Endothelial cell of umbilical vein (primary cell): ENCODE measurements at regions not wholly inside any gene's neighbourhood (a gene's known extent, or its start where the extent isn't known, plus 50 kb on each side); places are given as distances from the start of the nearest gene placed in this dataset.

ENCODE experiments used
- BruUV-seq: library from RNA; stranded (reverse); fragments of 400-500 nt; replicated peaks from 2 replicates; lab custom pipeline; 2021; lab: Mats Ljungman, UMichigan
- CTCF ChIA-PET: fragments of 300-600, 350-600 bp; sonication (Branson Sonifier 250); formaldehyde crosslinking; loops from one replicate; lab custom pipeline; 2021; ENCODE audit warnings: antibody characterized with exemption, inconsistent platforms; lab: Charles Lee
- POLR2A ChIA-PET: fragments of 300-600, 350-600 bp; sonication (Branson Sonifier 250); formaldehyde crosslinking; loops from one replicate; lab custom pipeline; 2021; ENCODE audit warnings: antibody characterized with exemption, inconsistent platforms; lab: Charles Lee
- DNase-seq: peaks from one replicate; pipeline ENCODE4 v3.0.0-alpha.2; 2011; ENCODE audit warnings: low read depth, low spot score
- FAIRE-seq: peaks from 2 replicates; lab custom pipeline; 2011; peaks lifted over from hg19 to GRCh38; lab: Jason Lieb, UNC
- H2AFZ ChIP-seq: 2 replicates; pipeline ENCODE4 v1.6.0; 2012; ENCODE audit warnings: low read depth, low read length, control low read depth, inconsistent platforms
- H3K27ac ChIP-seq: 2 replicates; pipeline ENCODE4 v1.5.1; 2011; ENCODE audit warnings: low read depth, mild to moderate bottlenecking, control low read depth, low read length, moderate library complexity; ENCODE audit not compliant: insufficient read depth
- H3K27me3 ChIP-seq, 2 experiments: 2 replicates each; pipeline versions ENCODE4 v1.6.0 to v1.6.1; 2011; ENCODE audit warnings: low read length in 2 of 2, mixed read lengths in 1 of 2; ENCODE audit not compliant: control insufficient read depth in 2 of 2, insufficient read depth in 2 of 2
- H3K36me3 ChIP-seq, 2 experiments: 2 replicates in 1 of 2; 3 replicates in 1 of 2; pipeline ENCODE4 v1.5.1; 2011; ENCODE audit warnings: low read length in 2 of 2, mild to moderate bottlenecking in 1 of 2, moderate library complexity in 1 of 2; ENCODE audit not compliant: control insufficient read depth in 2 of 2, insufficient read depth in 2 of 2; ENCODE audit errors: extremely low read depth in 1 of 2
- H3K4me1 ChIP-seq: 3 replicates; pipeline ENCODE4 v1.5.1; 2011; ENCODE audit warnings: mild to moderate bottlenecking, low read length; ENCODE audit not compliant: control insufficient read depth, insufficient read depth; ENCODE audit errors: extremely low read depth
- H3K4me2 ChIP-seq: 2 replicates; pipeline ENCODE4 v1.6.1; 2011; ENCODE audit warnings: low read length, control low read depth, mixed read lengths; ENCODE audit not compliant: insufficient read depth
- H3K4me3 ChIP-seq, 3 experiments: fragments of 200-600 bp in 1 of 3; sonication (generic), shearing (Covaris generic) in 1 of 3; replicated peaks in 1 of 3; 2 replicates each; pipeline ENCODE4 v1.5.1; 2011 to 2016; ENCODE audit warnings: control low read depth in 3 of 3, low read length in 3 of 3, mild to moderate bottlenecking in 2 of 3, inconsistent platforms in 1 of 3, low read depth in 1 of 3, moderate library complexity in 1 of 3; ENCODE audit not compliant: insufficient read depth in 1 of 3
- H3K79me2 ChIP-seq: 2 replicates; pipeline ENCODE4 v1.6.0; 2012; ENCODE audit warnings: low read length, inconsistent platforms; ENCODE audit not compliant: control insufficient read depth, insufficient read depth
- H3K9ac ChIP-seq: replicated peaks from 2 replicates; pipeline ENCODE3; 2011; ENCODE audit warnings: low read length, control low read depth; ENCODE audit not compliant: insufficient read depth; ENCODE audit errors: extremely low read depth
- H3K9me1 ChIP-seq: replicated peaks from 3 replicates; pipeline ENCODE4 v1.6.0; 2011; ENCODE audit warnings: mild to moderate bottlenecking, low read length; ENCODE audit not compliant: control insufficient read depth, insufficient read depth; ENCODE audit errors: extremely low read depth
- H3K9me3 ChIP-seq: replicated peaks from 2 replicates; pipeline ENCODE4 v1.5.1; 2012; ENCODE audit warnings: low read length, inconsistent platforms; ENCODE audit not compliant: control insufficient read depth, insufficient read depth
- H4K20me1 ChIP-seq: replicated peaks from 2 replicates; pipeline ENCODE3; 2011; ENCODE audit warnings: mild to moderate bottlenecking, low read length; ENCODE audit not compliant: control insufficient read depth, insufficient read depth; ENCODE audit errors: extremely low read depth
- EZH2 ChIP-seq: IDR thresholded peaks from 2 replicates; pipeline ENCODE4 v1.6.1; 2012; ENCODE audit warnings: borderline replicate concordance, low read depth, mild to moderate bottlenecking, moderate library complexity, low read length, inconsistent platforms; ENCODE audit not compliant: severe bottlenecking
- FOS ChIP-seq: IDR thresholded peaks from 2 replicates; pipeline ENCODE4 v1.6.1; 2011; ENCODE audit warnings: mild to moderate bottlenecking, low read length, moderate library complexity, borderline replicate concordance; ENCODE audit not compliant: insufficient read depth
- GATA2 ChIP-seq: IDR thresholded peaks from 2 replicates; pipeline ENCODE4 v1.7.0; 2011; ENCODE audit warnings: low read depth, mild to moderate bottlenecking, moderate library complexity, mixed read lengths, low read length; ENCODE audit not compliant: insufficient read length, insufficient read depth
- JUN ChIP-seq: IDR thresholded peaks from 2 replicates; pipeline ENCODE4 v1.6.1; 2011; ENCODE audit warnings: borderline replicate concordance, low read depth; ENCODE audit not compliant: insufficient read length, insufficient read depth
- MYC ChIP-seq: IDR thresholded peaks from one replicate; pipeline ENCODE4 v1.6.1; 2011; ENCODE audit warnings: mild to moderate bottlenecking, low read depth, low read length
- POLR2A ChIP-seq: IDR thresholded peaks from 2 replicates; pipeline ENCODE4 v1.6.1; 2012; ENCODE audit warnings: low read depth, mild to moderate bottlenecking, control low read depth, low read length
- POLR2AphosphoS5 ChIP-seq: IDR thresholded peaks from 2 replicates; pipeline ENCODE4 v1.6.1; 2012; ENCODE audit warnings: low read depth, mild to moderate bottlenecking, control low read depth, low read length, moderate library complexity; ENCODE audit not compliant: insufficient read depth
- dilution Hi-C: fragments of 300-500 bp; cut with MboI; formaldehyde crosslinking; loops from one replicate; pipeline ENCODE4 v1.15.0; 2019; ENCODE audit warnings: low sequenced_read_pairs; ENCODE audit not compliant: extremely low pct_ligation_motif_present
- intact Hi-C: fragments of 100-400 bp; cut with micrococcal nuclease; formaldehyde crosslinking; loops from one replicate; pipeline ENCODE4 v1.10.0; 2022
- TF ChIP-seq, protein P1 (sequence below), 2 donors: IDR thresholded peaks; 1 replicate in 1 of 2; 2 replicates in 1 of 2; pipeline ENCODE4 v1.5.1; 2011; ENCODE audit warnings: low read length in 2 of 2, mild to moderate bottlenecking in 2 of 2, moderate library complexity in 2 of 2, control low read depth in 1 of 2, inconsistent platforms in 1 of 2, low read depth in 1 of 2; ENCODE audit not compliant: insufficient read depth in 1 of 2; ENCODE audit errors: extremely low read depth in 1 of 2
- TF ChIP-seq, protein P2 (sequence below): IDR thresholded peaks from 2 replicates; pipeline ENCODE4 v1.6.1; 2011; ENCODE audit not compliant: insufficient read depth, insufficient read length

DNA sequence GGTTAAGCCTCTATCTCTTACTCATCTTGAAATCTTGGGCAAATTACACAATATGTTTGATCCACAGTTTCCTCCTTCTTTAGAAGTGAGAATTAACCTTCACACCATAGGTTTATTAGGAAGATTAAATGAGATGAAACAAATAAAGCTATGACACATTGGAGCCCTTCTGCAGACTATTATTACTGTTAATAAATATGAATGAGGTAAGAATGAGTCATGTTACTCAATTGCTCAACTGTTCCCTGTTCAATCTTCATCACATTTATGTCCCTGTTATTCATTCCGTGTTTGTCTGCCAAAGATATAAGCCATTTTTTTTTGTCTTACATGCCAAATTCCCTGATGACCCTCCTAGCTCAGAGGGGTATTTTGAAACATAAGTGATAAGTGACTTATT, 52.1 kb upstream of the PAPPA start:
- no peak overlapping the region for H3K4me3 ChIP-seq
- H3K27ac ChIP-seq, result no peak overlapping the region
- DNase-seq, result no peak
- TF ChIP-seq, protein P1, sequence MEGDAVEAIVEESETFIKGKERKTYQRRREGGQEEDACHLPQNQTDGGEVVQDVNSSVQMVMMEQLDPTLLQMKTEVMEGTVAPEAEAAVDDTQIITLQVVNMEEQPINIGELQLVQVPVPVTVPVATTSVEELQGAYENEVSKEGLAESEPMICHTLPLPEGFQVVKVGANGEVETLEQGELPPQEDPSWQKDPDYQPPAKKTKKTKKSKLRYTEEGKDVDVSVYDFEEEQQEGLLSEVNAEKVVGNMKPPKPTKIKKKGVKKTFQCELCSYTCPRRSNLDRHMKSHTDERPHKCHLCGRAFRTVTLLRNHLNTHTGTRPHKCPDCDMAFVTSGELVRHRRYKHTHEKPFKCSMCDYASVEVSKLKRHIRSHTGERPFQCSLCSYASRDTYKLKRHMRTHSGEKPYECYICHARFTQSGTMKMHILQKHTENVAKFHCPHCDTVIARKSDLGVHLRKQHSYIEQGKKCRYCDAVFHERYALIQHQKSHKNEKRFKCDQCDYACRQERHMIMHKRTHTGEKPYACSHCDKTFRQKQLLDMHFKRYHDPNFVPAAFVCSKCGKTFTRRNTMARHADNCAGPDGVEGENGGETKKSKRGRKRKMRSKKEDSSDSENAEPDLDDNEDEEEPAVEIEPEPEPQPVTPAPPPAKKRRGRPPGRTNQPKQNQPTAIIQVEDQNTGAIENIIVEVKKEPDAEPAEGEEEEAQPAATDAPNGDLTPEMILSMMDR (IDR thresholded peaks at IDR 0.05; ENCODE audit: extremely low read depth in 1 of 2, insufficient read depth in 1 of 2, low read depth in 1 of 2, low read length in 2 of 2), result no peak
- no peak for TF ChIP-seq FOS
- no peak for TF ChIP-seq GATA2
- TF ChIP-seq, protein P2, sequence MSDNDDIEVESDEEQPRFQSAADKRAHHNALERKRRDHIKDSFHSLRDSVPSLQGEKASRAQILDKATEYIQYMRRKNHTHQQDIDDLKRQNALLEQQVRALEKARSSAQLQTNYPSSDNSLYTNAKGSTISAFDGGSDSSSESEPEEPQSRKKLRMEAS, result no peak
- no peak for TF ChIP-seq POLR2A
- TF ChIP-seq POLR2AphosphoS5, result no peak
- TF ChIP-seq JUN, result no peak
- TF ChIP-seq EZH2, result no peak
- no peak for TF ChIP-seq MYC
- FAIRE-seq, result no peak
- no peaks in the 10 kb centered on the region for H3K36me3 ChIP-seq
- no peaks in the 10 kb centered on the region for H4K20me1 ChIP-seq
- H3K79me2 ChIP-seq, result no peaks in the 10 kb centered on the region
- H2AFZ ChIP-seq, result no peak overlapping the region
- H3K4me1 ChIP-seq, result no peaks in the 10 kb centered on the region
- intact Hi-C loops (no loop called here), dilution Hi-C loops (no loop called here)
- no peak overlapping the region for H3K9ac ChIP-seq
- ChIA-PET CTCF (no interaction called here), POLR2A (no interaction called here)
- no peaks in the 10 kb centered on the region for H3K9me3 ChIP-seq
- H3K4me2 ChIP-seq, result no peak overlapping the region
- H3K27me3 ChIP-seq, result no peaks in the 10 kb centered on the region
- no TSS peak for BruUV-seq
- H3K9me1 ChIP-seq, result no peaks in the 10 kb centered on the region
